Thyroid gland (tissue), 4 donors: ENCODE measurements at regions not wholly inside any gene's neighbourhood (a gene's known extent, or its start where the extent isn't known, plus 50 kb on each side); places are given as distances from the start of the nearest gene placed in this dataset.
A peak's percentile ranks its signal among the peaks of the same experiment; 100 is the strongest.

Source experiments
- DNase-seq, 2 donors: peaks; one replicate each; pipeline ENCODE4 v3.0.0-alpha.2; 2019
- H3K27ac ChIP-seq, 3 donors: fragments of 200-600 bp; sonication (generic); 1 replicate in 2 of 3; 2 replicates in 1 of 3; pipeline ENCODE4 v1.5.1; 2016 to 2019; ENCODE audit warnings: mild to moderate bottlenecking in 1 of 3, moderate library complexity in 1 of 3
- H3K27me3 ChIP-seq: fragments of 200-600 bp; sonication (generic); one replicate; pipeline ENCODE4 v1.5.1; 2019
- H3K36me3 ChIP-seq, 2 donors: fragments of 200-600 bp; sonication (generic); one replicate each; pipeline ENCODE4 v1.5.1; 2016 to 2019
- H3K4me1 ChIP-seq, 2 donors: fragments of 200-600 bp; sonication (generic); one replicate each; pipeline ENCODE4 v1.5.1; 2017 to 2019
- H3K4me3 ChIP-seq, 3 donors: fragments of 200-600 bp; sonication (generic); replicated peaks in 1 of 3; 1 replicate in 2 of 3; 2 replicates in 1 of 3; pipeline ENCODE4 v1.5.1; 2016; ENCODE audit warnings: mild to moderate bottlenecking in 1 of 3
- H3K9me3 ChIP-seq: fragments of 200-600 bp; sonication (generic); one replicate; pipeline ENCODE4 v1.5.1; 2017
- CTCF ChIP-seq, 6 experiments: fragments of 200-600 bp in 3 of 6; fragments of 450-650 bp in 3 of 6; sonication (generic) in 3 of 6; IDR thresholded peaks; one replicate each; pipeline ENCODE4 v1.5.1; 2016 to 2019; ENCODE audit warnings: antibody characterized with exemption in 6 of 6, mild to moderate bottlenecking in 2 of 6, inconsistent platforms in 1 of 6, moderate library complexity in 1 of 6
- POLR2A ChIP-seq, 2 donors: fragments of 450-650 bp; IDR thresholded peaks; one replicate each; pipeline ENCODE4 v1.6.1; 2017; ENCODE audit warnings: antibody characterized with exemption in 2 of 2, mild to moderate bottlenecking in 2 of 2, moderate library complexity in 1 of 2
- WGBS, 2 donors: methylation state at CpG; one replicate each; pipeline ENCODE4 v1.1.5; 2017; 5-methylcytosine and 5-hydroxymethylcytosine counted together
- intact Hi-C: fragments of 100-400 bp; cut with DNase I; formaldehyde crosslinking; loops from one replicate; pipeline ENCODE4 v1.15.1; 2023

- intact Hi-C loops, result no loop called here
- WGBS, 2 donors, result 51 to 53% methylated on average over 6 of the region's 6 CpGs
- Histone ChIP-seq H3K27me3 (no peaks in the 10 kb centered on the region), H3K36me3 (no peaks in the 10 kb centered on the region), H3K9me3 (no peaks in the 10 kb centered on the region), H3K4me1 (peaks cover 5 to 8% of the 10 kb centered on the region in 2 donors), H3K27ac (peak overlapping the region; percentile 51 to 88 (median 52)), H3K4me3 (no peak overlapping the region)
- TF ChIP-seq CTCF (IDR thresholded peaks at IDR 0.05) (no peak), POLR2A (IDR thresholded peaks at IDR 0.05) (peak in 1 of 2 donors; percentile 22)
- peak; percentile 37 to 45 for DNase-seq
Observed at GRCh38 chr4:154973244-154974035, 192.4 kb downstream of the RBM46 start.

GRCh38 chr4:154977228-154977627 lies 196.2 kb downstream of the RBM46 start:
- Histone ChIP-seq H3K27ac (no peak overlapping the region), H3K36me3 (no peaks in the 10 kb centered on the region), H3K4me1 (peaks cover 5 to 8% of the 10 kb centered on the region in 2 donors), H3K9me3 (no peaks in the 10 kb centered on the region), H3K27me3 (no peaks in the 10 kb centered on the region), H3K4me3 (no peak overlapping the region)
- WGBS, 2 donors, result 87 to 88% methylated on average over 6 of the region's 6 CpGs
- no peak for DNase-seq
- TF ChIP-seq CTCF (IDR thresholded peaks at IDR 0.05) (no peak), POLR2A (IDR thresholded peaks at IDR 0.05) (no peak)
- intact Hi-C loops, result no loop called here

DNA sequence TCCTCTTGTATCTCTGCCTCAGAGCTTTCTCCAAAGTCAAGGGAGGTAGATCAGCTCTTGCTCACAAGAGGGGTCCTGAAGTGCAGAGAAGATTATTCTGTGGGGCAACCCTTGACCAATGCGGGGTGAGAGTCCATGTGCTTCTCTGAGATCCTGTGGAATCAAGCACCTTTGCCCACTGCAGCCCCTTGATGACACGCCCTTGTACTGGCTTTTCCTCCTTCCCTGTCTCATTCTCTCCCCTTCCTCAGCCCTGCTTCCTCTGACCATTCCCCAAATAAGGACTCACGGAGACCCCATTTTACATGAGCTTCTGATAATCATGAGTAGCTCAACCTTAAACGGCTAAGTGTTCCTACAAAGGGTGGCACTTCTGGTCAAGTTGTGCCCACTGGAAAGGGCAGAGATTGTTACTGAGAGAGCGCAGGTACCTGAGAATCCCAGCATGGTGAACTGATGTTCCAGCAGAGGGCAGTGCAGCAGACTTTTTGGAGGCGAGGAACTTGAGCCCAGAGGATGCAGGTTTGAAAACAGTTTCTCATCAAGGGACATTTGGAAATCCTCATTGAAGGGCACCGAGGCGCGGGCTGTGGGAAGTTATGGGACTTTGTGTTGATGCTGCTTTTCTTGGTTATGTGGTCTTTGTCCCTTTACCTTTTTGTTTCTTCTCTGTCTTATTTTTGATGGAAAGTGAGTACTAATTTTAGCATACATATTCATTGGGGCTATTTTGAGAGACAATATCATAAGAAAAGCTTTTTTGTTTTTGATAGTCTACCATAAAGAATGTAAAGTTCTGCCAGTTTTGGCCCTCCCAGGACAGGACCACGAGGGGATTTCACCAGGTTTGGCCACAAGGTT lies 201.3 kb downstream of the RBM46 start:
- DNase-seq, result peak; percentile 66 to 74

DNA sequence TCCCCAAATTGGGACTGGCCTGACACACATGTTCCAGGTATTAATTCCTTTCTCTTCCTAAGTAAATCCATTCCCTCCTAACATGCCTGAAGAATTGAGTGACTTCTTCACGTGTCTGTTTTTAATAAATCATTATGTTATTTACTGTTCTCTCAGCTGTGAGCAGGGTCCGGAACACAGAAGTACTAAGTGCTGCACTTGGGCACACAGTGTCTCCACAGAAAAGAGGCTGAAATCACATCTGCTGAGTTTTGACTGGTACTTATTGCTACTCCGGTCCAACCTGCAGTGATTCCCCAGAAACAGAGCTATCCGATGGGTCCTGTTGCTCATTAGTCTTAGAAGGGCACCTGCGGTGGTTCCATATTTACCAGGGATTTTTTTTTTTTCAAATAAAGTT lies 202.6 kb downstream of the RBM46 start:
- DNase-seq, result no peak
- H3K4me3 ChIP-seq, result no peak overlapping the region
- H3K9me3 ChIP-seq, result no peaks in the 10 kb centered on the region
- TF ChIP-seq POLR2A (IDR thresholded peaks at IDR 0.05), result no peak
- no peak for TF ChIP-seq CTCF (IDR thresholded peaks at IDR 0.05)
- intact Hi-C loops, result no loop called here
- no peaks in the 10 kb centered on the region for H3K4me1 ChIP-seq
- H3K36me3 ChIP-seq, result no peaks in the 10 kb centered on the region
- no peaks in the 10 kb centered on the region for H3K27me3 ChIP-seq
- H3K27ac ChIP-seq, result no peak overlapping the region
- WGBS, 2 donors, result 83 to 84% methylated on average over 5 of the region's 5 CpGs

More for the DNA sequence above, 201.3 kb downstream of the RBM46 start:
- intact Hi-C loops, result no loop called here
- WGBS, 2 donors, result 24% methylated on average over 10 of the region's 10 CpGs
- Histone ChIP-seq H3K9me3 (no peaks in the 10 kb centered on the region), H3K4me3 (no peak overlapping the region), H3K27me3 (no peaks in the 10 kb centered on the region), H3K4me1 (no peaks in the 10 kb centered on the region), H3K36me3 (no peaks in the 10 kb centered on the region), H3K27ac (no peak overlapping the region)
- peak; percentile 26 to 74 (median 61) for TF ChIP-seq CTCF (IDR thresholded peaks at IDR 0.05)
- no peak for TF ChIP-seq POLR2A (IDR thresholded peaks at IDR 0.05)

DNA sequence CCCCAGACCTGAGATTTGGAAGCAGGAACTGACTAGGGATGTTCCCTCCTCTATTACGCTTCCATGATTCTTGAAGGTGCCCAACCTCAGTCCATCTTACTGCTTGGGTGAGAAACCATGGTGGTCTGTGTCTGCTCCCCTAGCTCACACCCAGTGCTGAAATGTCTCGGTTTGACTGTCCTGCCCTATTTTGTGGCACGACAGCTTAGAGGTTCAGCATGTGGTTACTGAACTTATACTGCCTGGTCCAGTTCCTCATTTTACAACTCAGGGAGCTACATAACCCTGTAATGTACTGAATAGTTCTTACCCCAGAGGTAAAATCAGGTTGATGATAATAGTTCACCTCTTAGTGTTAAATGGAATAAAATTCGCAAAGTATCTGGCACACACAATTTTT lies 203.1 kb downstream of the RBM46 start:
- TF ChIP-seq CTCF (IDR thresholded peaks at IDR 0.05), result no peak
- no peak for TF ChIP-seq POLR2A (IDR thresholded peaks at IDR 0.05)
- intact Hi-C loops, result no loop called here
- Histone ChIP-seq H3K27ac (no peak overlapping the region), H3K36me3 (no peaks in the 10 kb centered on the region), H3K27me3 (no peaks in the 10 kb centered on the region), H3K9me3 (no peaks in the 10 kb centered on the region), H3K4me1 (no peaks in the 10 kb centered on the region), H3K4me3 (no peak overlapping the region)
- 92 to 94% methylated on average over 4 of the region's 4 CpGs for WGBS, 2 donors
- no peak for DNase-seq
